DND-41 (cell line): ENCODE measurements at regions not wholly inside any gene's neighbourhood (a gene's known extent, or its start where the extent isn't known, plus 50 kb on each side); places are given as distances from the start of the nearest gene placed in this dataset.

Experiments
- EZH2 ChIP-seq: IDR thresholded peaks from 3 replicates; pipeline ENCODE4 v1.6.1; 2012; ENCODE audit warnings: borderline replicate concordance, low read depth, mild to moderate bottlenecking, moderate library complexity, low read length, inconsistent platforms; ENCODE audit not compliant: severe bottlenecking
- TF ChIP-seq, protein P1 (sequence below): IDR thresholded peaks from 2 replicates; pipeline ENCODE4 v1.5.1; 2012; ENCODE audit warnings: borderline replicate concordance, low read length, moderate library complexity, mild to moderate bottlenecking; ENCODE audit not compliant: poor library complexity, severe bottlenecking; ENCODE audit errors: extremely low read depth

DNA sequence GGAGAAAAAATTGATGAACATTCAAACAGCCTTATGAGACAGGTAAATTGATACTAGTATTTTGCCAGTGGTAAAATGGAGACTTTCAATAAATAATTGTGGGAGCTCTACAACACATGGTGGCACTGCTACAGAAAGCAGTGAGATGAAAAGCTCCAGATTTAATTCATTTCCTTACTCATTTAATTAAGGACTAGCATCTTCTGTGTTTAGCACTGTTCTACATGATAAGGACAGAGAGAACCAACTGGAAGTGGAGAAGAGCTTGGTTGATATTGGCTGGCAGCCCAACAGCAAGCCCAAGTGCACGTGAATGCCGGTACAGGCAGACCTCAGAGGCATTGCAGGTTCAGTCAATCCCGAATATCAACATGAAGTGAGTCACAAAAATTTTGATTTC is 470.4 kb upstream of the MYT1L start:
- TF ChIP-seq, protein P1, sequence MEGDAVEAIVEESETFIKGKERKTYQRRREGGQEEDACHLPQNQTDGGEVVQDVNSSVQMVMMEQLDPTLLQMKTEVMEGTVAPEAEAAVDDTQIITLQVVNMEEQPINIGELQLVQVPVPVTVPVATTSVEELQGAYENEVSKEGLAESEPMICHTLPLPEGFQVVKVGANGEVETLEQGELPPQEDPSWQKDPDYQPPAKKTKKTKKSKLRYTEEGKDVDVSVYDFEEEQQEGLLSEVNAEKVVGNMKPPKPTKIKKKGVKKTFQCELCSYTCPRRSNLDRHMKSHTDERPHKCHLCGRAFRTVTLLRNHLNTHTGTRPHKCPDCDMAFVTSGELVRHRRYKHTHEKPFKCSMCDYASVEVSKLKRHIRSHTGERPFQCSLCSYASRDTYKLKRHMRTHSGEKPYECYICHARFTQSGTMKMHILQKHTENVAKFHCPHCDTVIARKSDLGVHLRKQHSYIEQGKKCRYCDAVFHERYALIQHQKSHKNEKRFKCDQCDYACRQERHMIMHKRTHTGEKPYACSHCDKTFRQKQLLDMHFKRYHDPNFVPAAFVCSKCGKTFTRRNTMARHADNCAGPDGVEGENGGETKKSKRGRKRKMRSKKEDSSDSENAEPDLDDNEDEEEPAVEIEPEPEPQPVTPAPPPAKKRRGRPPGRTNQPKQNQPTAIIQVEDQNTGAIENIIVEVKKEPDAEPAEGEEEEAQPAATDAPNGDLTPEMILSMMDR: no peak
- TF ChIP-seq EZH2: no peak
